NCI-H226 (cell line): ENCODE measurements at regions not wholly inside any gene's neighbourhood (a gene's known extent, or its start where the extent isn't known, plus 50 kb on each side); places are given as distances from the start of the nearest gene placed in this dataset.
"Not testable (repeated sequence)": the region's sequence is repeated elsewhere in the genome, so short reads cannot be mapped to it uniquely, and the experiment has no call there.

Experiments
- DNase-seq: peaks from one replicate; pipeline ENCODE4 v3.0.0-alpha.2; 2015

GRCh38 chr7:97928844-97929243 is 56.6 kb upstream of the ASNS start:
- DNase-seq, result not testable (repeated sequence)

DNA sequence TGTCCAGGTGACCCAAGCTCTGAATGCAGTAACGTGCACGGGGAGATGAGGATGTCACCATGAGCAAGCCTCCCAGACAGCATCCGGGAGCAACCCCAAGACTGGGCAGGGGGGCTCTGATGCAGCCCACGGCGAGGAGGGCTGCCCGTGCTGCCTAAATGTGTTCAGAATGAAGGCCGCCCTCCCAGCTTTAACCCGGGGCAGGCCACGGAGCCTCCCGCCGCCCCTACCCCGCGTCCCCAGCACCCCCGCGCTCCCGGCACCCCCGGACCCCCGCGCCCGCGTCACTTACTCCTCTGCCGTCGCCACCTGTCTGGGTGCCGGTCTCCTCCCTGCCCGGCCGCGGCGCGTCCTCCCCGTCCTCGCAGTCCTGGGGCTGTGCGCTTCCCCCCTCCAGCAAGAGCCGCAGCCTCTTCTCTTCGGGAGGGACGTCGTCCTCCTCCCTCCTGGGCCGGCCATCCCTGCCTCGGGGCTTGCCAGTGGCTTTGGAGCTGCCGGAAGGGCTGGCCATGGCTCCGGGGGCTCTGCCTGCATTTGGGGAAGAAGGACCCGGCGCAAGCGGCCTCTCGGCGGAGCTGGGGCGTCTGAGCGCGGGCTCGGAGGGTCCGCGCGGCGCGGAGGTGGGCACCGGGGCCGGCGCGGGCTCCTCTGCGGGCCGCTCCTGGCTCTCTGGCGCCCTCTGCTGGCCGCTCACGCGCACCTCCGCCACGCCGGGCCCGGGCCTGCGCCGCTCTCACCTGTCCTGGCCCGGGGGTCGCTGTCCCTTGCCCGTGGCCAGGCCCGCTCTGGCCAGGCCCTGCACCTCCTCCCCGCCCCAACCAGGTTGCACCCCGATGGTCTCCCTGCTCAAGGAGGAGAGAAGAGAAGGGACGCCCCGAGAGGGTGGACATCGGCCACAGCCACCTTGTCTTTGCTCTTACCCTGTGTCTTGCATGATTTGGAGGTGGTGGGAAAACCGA is 55.9 kb upstream of the ASNS start:
- DNase-seq, result peak; percentile 11
